K562 (cell line): ENCODE measurements at regions not wholly inside any gene's neighbourhood (a gene's known extent, or its start where the extent isn't known, plus 50 kb on each side); places are given as distances from the start of the nearest gene placed in this dataset.

Source experiments
- IRF2 ChIP-seq: sonication (generic); formaldehyde crosslinking; IDR thresholded peaks from 2 replicates; pipeline ENCODE4 v1.8.1; 2022; ENCODE audit warnings: mild to moderate bottlenecking, missing genetic modification reagents
- KLF16 ChIP-seq: IDR thresholded peaks from 2 replicates; pipeline ENCODE4 v1.6.1; 2016; ENCODE audit warnings: antibody characterized with exemption
- NFATC3 ChIP-seq: fragments of 450-650 bp; IDR thresholded peaks from 2 replicates; pipeline ENCODE4 v1.6.1; 2017; ENCODE audit warnings: mild to moderate bottlenecking
- NFE2 ChIP-seq: IDR thresholded peaks from 2 replicates; pipeline ENCODE4 v1.6.1; 2014; ENCODE audit warnings: antibody characterized with exemption, low read depth
- POLR2AphosphoS5 ChIP-seq: IDR thresholded peaks from 2 replicates; pipeline ENCODE4 v1.6.1; 2011; ENCODE audit warnings: mild to moderate bottlenecking, low read depth, low read length, moderate library complexity; ENCODE audit not compliant: control insufficient read depth, insufficient read depth
- REST ChIP-seq, 2 experiments: fragments of 450-650 bp; formaldehyde crosslinking in 1 of 2; IDR thresholded peaks; 2 replicates each; pipeline versions ENCODE4 v1.4.0 to v1.6.1; 2014 to 2020; ENCODE audit warnings: mild to moderate bottlenecking in 2 of 2, borderline replicate concordance in 1 of 2, low read depth in 1 of 2
- SMAD1 ChIP-seq: fragments of 150-350 bp; IDR thresholded peaks from 2 replicates; pipeline ENCODE4 v1.6.1; 2014; ENCODE audit warnings: low read length, low read depth; ENCODE audit not compliant: partially characterized antibody
- ZNF324 ChIP-seq: fragments of 250-450 bp; sonication (Bioruptor Pico); IDR thresholded peaks from 2 replicates; pipeline ENCODE4 v1.4.0; 2020; ENCODE audit warnings: mild to moderate bottlenecking

GRCh38 chr22:48456449-48456848, 1371.2 kb downstream of the BRD1 start:
- TF ChIP-seq KLF16 (no peak), ZNF324 (no peak), REST (IDR thresholded peaks at IDR 0.05; ENCODE audit: borderline replicate concordance) (no peak), REST (CRISPR knock-in tag; IDR thresholded peaks at IDR 0.05; ENCODE audit: low read depth) (no peak), NFE2 (no peak), IRF2 (no peak), SMAD1 (no peak), POLR2AphosphoS5 (no peak), NFATC3 (no peak)
